ENCODE measurements at regions not wholly inside any gene's neighbourhood (a gene's known extent, or its start where the extent isn't known, plus 50 kb on each side); places are given as distances from the start of the nearest gene placed in this dataset.

- DNase-seq (ENCODE audit: low read depth, low spot score): no peak
Observed at GRCh38 chr22:49216579-49216978, 611.1 kb downstream of the BRD1 start.

GRCh38 chr22:49215840-49216239 lies 611.8 kb downstream of the BRD1 start:
- DNase-seq (ENCODE audit: low read depth, low spot score): no peak

GRCh38 chr22:49214976-49215375 lies 612.7 kb downstream of the BRD1 start:
- DNase-seq (ENCODE audit: low read depth, low spot score): no peak

GRCh38 chr22:49213731-49214352 lies 613.8 kb downstream of the BRD1 start:
- DNase-seq (ENCODE audit: low read depth, low spot score): no peak

GRCh38 chr22:49212466-49212865 lies 615.2 kb downstream of the BRD1 start:
- no peak for DNase-seq (ENCODE audit: low read depth, low spot score)

- no peak for DNase-seq (ENCODE audit: low read depth, low spot score)
Observed at GRCh38 chr22:49212002-49212401, 615.7 kb downstream of the BRD1 start.

GRCh38 chr22:49211176-49211575 lies 616.5 kb downstream of the BRD1 start:
- DNase-seq (ENCODE audit: low read depth, low spot score): no peak

- no peak for DNase-seq (ENCODE audit: low read depth, low spot score)
Observed at GRCh38 chr22:49210606-49211005, 617.1 kb downstream of the BRD1 start.

GRCh38 chr22:49209452-49210195 lies 618.0 kb downstream of the BRD1 start:
- DNase-seq (ENCODE audit: low read depth, low spot score): no peak

- DNase-seq (ENCODE audit: low read depth, low spot score): no peak
Observed at GRCh38 chr22:49208768-49209252, 618.9 kb downstream of the BRD1 start.

GRCh38 chr22:49208004-49208402 lies 619.7 kb downstream of the BRD1 start:
- no peak for DNase-seq (ENCODE audit: low read depth, low spot score)

GRCh38 chr22:49207008-49208003 lies 620.4 kb downstream of the BRD1 start:
- DNase-seq (ENCODE audit: low read depth, low spot score): no peak

GRCh38 chr22:49206281-49206680 lies 621.4 kb downstream of the BRD1 start:
- DNase-seq (ENCODE audit: low read depth, low spot score): no peak

- DNase-seq (ENCODE audit: low read depth, low spot score): no peak
Observed at GRCh38 chr22:49205483-49205800, 622.2 kb downstream of the BRD1 start.

- DNase-seq (ENCODE audit: low read depth, low spot score): no peak
Observed at GRCh38 chr22:49204599-49205482, 622.8 kb downstream of the BRD1 start.

- no peak for DNase-seq (ENCODE audit: low read depth, low spot score)
Observed at GRCh38 chr22:49203859-49204598, 623.6 kb downstream of the BRD1 start.

- DNase-seq (ENCODE audit: low read depth, low spot score): no peak
Observed at GRCh38 chr22:49203091-49203858, 624.4 kb downstream of the BRD1 start.

- DNase-seq (ENCODE audit: low read depth, low spot score): no peak
Observed at GRCh38 chr22:49202226-49202625, 625.4 kb downstream of the BRD1 start.

- DNase-seq (ENCODE audit: low read depth, low spot score): no peak
Observed at GRCh38 chr22:49201046-49201970, 626.4 kb downstream of the BRD1 start.
